Eye (tissue), 1 donor: ENCODE measurements at regions not wholly inside any gene's neighbourhood (a gene's known extent, or its start where the extent isn't known, plus 50 kb on each side); places are given as distances from the start of the nearest gene placed in this dataset.
"Not testable (repeated sequence)": the region's sequence is repeated elsewhere in the genome, so short reads cannot be mapped to it uniquely, and the experiment has no call there.

ENCODE experiments used
- DNase-seq: peaks from one replicate; pipeline ENCODE4 v3.0.0-alpha.2; 2015

GRCh38 chr4:67035986-67036385 lies 509.3 kb downstream of the CENPC start:
- DNase-seq: no peak

GRCh38 chr4:67035501-67035900 lies 509.8 kb downstream of the CENPC start:
- DNase-seq: no peak

DNA sequence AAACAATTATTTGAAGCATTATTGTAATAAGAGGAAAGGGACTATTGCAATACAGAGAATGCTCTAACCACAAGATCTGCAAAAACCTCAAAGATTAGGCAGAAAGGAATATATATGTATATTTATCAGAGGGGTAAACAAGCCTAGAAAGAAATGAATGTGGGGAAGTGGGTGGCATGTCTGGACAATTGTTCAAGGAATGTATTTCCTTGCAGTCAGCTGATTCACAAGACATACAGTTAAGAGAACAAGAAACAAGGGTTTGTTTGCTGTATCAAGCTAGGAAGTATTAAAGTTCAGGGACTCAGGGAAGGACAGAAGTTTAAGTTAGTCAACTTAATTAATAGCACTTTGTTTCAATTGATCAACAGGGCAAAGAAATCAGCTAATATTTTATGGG lies 514.7 kb downstream of the CENPC start:
- no peak for DNase-seq

- DNase-seq: no peak
Measured at GRCh38 chr4:67020438-67020797, 524.9 kb downstream of the CENPC start.

DNA sequence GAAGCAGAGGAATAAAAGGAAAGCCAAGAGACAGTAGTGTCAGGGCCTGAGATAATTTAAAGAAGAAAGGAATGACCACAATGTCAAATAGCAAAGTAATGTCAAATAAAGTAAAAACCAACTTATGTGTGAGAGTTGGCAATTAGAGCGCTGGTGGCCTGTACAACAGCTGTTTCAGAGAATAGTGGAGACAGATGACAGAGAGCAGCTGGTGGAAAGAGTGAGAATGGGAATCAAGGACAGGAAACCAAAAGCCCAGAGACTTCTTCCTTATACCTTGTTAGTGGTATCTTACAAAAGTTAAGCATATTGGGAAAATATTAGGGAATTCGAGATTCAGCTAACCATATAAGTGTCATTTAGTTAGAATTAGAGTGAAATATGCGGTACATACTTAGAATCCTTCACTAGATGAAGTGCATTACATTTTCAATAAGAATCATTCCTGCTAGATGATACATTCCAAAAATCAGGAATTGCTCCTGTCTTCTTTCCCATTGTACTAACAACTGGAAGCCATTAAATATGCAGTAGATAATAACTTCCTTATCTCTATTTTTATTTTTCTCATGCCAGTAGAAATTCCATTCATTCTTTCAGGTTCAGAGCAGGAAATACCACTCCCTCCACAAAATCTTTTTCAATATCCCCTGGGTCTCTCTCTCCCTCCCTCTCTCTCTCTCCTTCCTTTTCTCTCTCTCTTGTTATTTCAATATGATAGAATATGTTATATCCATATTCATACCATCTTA lies 525.4 kb downstream of the CENPC start:
- no peak for DNase-seq

GRCh38 chr4:67014592-67014991 lies 530.7 kb downstream of the CENPC start:
- DNase-seq: no peak

- no peak for DNase-seq
Measured at GRCh38 chr4:67006791-67007190, 538.5 kb downstream of the CENPC start.

- no peak for DNase-seq
Measured at GRCh38 chr4:66991521-66991920, 553.8 kb downstream of the CENPC start.

DNA sequence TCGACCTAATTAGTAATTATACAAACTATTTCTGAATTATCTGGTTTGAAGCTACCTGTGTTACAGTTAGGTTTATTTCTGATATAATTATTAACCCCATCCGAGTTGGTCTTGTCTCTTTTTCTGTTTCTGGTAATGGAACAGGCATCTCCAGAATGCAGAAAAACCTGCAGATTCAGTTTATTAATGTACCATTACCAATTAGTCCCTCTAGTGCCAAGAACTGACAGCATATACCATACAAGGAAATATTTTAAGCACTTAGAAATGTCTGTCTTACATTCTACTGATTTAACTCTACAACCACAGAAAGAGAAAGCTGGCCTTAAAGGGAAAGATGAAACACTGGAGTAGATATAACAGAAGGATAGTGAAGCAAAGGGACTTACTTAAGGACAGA lies 570.6 kb downstream of the CENPC start:
- DNase-seq: peak; percentile 6

DNA sequence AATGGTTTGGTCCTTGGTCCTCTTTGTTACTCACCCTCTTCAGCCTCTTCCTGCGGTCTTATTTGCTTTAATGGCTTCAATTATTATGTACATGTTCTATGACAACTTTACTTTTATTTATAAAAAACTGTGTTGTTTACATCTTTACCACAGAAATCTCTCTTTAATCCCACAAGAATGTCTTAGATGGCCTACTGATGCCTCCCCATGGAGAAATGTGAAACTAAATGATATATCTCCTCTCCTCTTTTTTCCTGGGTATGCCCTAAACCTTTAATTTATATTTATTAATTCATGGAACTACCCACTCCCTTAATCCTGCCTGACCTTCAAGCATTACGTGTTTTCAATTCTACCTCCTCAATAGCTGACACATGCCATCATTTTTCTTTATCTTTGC lies 573.2 kb downstream of the CENPC start:
- DNase-seq: no peak

GRCh38 chr4:66964467-66964866 lies 580.8 kb downstream of the CENPC start:
- no peak for DNase-seq

DNA sequence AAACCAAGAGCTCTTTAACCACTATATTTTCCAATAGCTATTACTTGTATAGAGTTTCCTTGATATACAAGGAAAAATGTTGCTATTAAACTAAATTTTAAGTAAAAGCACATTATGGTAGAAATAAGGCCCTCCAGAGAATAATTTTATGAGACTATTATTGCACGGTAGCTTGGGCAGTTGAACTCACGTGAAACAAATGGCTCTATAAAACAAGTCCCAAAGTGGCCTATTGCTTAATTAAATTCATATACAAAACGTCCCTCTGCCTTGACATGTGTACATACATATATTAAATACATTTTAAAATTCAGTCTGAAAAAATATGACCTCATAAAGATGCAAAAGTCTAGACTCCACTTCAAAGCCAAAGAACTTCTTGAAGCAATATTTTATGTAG lies 582.2 kb downstream of the CENPC start:
- no peak for DNase-seq

DNA sequence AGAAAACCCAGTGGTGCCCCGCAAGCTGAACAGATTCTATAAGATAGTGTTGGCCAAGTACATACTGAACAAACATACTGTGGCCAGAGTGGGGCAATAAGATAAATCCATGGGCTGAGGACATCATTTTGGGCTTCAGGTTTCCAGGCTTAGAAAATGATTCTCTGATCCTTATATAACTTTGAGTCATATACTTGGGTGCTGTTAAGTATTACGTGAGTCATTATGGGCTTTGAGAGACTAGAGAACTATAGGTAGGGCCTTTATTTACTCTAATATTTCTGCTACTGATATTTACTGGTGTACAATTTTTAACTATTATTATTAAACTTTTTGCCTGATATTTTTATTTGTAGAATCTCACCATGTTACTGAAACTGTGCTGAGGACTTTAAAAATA lies 586.1 kb downstream of the CENPC start:
- DNase-seq: no peak

DNA sequence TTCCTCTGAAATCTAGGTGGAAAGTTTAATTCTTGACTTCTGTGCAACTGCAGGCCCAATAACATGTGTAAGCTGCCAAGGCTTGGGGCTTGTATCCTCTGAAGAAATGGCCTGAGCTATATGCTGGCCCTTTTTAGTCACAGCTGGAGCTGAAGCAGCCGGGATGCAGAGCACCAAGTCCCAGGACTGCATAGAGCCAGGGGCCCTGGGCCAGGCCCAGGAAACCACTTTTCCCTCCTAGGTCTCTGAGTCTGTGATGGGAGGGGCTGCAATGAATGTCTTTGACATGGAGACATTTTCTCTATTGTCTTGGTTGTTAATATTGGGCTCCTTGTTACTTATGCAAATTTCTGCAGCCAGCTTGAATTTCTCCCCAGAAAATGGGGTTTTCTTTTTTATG lies 588.5 kb downstream of the CENPC start:
- no peak for DNase-seq

GRCh38 chr4:66956426-66956825 lies 588.9 kb downstream of the CENPC start:
- DNase-seq: no peak

GRCh38 chr4:66955784-66956183 lies 589.5 kb downstream of the CENPC start:
- DNase-seq: no peak

- DNase-seq: no peak
Measured at GRCh38 chr4:66949419-66949818, 595.9 kb downstream of the CENPC start.

DNA sequence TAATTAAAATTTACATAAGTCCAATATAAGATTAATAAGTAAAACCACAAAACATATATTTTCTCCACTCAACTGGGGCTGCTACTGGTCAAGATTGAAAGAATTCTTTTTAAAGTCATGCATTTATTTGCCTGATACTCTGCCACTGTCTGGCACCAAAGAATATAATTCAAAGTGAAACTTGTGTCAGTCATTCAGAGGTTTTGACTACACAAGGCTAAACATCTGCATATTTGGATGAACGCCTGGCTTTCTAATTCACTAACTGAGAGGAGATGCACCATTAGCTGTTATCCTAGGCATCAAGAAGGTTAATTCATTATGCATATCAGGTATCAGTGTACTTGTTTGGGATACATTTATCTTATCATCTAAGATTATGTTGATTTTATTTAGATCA lies 598.5 kb downstream of the CENPC start:
- no peak for DNase-seq

DNA sequence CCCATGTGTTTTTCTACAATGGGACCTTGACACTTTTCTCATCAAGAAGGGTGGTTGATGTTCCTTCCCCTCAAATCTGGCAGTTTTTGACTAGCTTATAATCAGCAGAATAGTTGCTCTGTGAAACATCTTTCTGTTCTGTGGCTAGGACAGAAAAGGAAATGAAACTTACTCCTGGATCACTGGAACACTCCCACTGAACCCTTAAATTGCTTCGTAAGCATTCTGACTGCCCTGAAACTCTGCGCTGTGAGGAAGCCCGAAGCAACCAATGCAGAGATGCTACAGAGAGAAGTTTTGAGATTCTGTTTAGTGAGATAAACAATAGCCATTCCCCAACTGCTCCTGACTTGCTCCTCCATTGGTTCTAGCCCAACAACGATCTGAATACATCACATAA lies 602.2 kb downstream of the CENPC start:
- DNase-seq: no peak

GRCh38 chr4:66931981-66932380 lies 613.3 kb downstream of the CENPC start:
- DNase-seq: not testable (repeated sequence)

GRCh38 chr4:66930206-66930605 lies 615.1 kb downstream of the CENPC start:
- DNase-seq: no peak

- DNase-seq: no peak
Measured at GRCh38 chr4:66929748-66930147, 615.6 kb downstream of the CENPC start.

DNA sequence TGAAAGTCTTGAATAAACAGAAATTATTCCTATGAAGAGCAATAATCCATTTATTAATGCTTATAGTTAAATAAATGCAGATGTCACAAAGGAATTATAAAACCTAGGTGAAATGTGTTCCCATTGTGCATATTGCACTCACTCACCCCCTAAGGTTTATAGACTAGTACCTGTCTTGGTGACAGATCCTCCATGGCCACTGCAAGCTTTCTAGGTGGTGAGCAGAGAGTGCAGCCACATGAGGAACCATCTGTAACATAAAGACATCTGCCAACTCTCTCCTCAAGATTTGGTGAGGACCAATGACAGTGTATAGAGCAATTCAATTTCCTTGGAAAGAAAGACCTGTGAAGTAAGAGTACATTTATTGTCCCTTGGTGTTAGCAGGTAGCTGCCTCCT lies 616.4 kb downstream of the CENPC start:
- not testable (repeated sequence) for DNase-seq

DNA sequence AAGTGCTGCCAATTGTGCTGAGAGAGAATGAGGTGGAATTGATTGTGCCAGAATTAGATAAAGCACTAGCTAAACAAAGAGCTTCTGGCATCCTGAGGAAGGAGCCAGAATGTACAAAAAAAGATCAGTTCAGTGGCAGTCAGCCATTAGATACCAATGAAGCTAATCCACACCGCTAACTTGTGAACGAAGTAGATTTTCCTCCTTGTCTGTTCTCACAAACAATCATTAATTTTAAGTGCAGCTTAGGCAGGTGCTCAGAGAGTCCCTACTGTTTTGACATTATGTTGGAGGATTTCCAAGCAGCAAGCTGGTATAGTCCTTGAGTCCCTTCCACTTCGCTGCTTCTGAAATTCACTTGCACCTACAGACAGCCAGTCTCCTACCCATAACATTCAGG lies 617.4 kb downstream of the CENPC start:
- peak; percentile 56 for DNase-seq

- no peak for DNase-seq
Measured at GRCh38 chr4:66926687-66927086, 618.6 kb downstream of the CENPC start.
